GM21367 (cell line): ENCODE measurements at regions not wholly inside any gene's neighbourhood (a gene's known extent, or its start where the extent isn't known, plus 50 kb on each side); places are given as distances from the start of the nearest gene placed in this dataset.

Source experiments
- ATAC-seq: cut with Tn5 transposase; IDR thresholded peaks from one replicate; pipeline ENCODE4 v1.9.1; 2021; ENCODE audit not compliant: unreplicated experiment

GRCh38 chr15:38164507-38164906 lies 88.1 kb upstream of the SPRED1 start:
- ATAC-seq: no peak

- no peak for ATAC-seq
Observed at GRCh38 chr15:38168467-38169070, 84.1 kb upstream of the SPRED1 start.

GRCh38 chr15:38171973-38172372 lies 80.7 kb upstream of the SPRED1 start:
- ATAC-seq: no peak

GRCh38 chr15:38174691-38175090 lies 77.9 kb upstream of the SPRED1 start:
- no peak for ATAC-seq

GRCh38 chr15:38176155-38176554 lies 76.5 kb upstream of the SPRED1 start:
- peak; percentile 87 for ATAC-seq

- ATAC-seq: no peak
Observed at GRCh38 chr15:38176691-38177090, 75.9 kb upstream of the SPRED1 start.

- no peak for ATAC-seq
Observed at GRCh38 chr15:38182900-38183299, 69.7 kb upstream of the SPRED1 start.

- ATAC-seq: no peak
Observed at GRCh38 chr15:38186507-38186906, 66.1 kb upstream of the SPRED1 start.

GRCh38 chr15:38187630-38188313 lies 64.9 kb upstream of the SPRED1 start:
- no peak for ATAC-seq

- no peak for ATAC-seq
Observed at GRCh38 chr15:38189671-38190295, 62.9 kb upstream of the SPRED1 start.

GRCh38 chr15:38190501-38190900 lies 62.1 kb upstream of the SPRED1 start:
- no peak for ATAC-seq

GRCh38 chr15:38192496-38192895 lies 60.1 kb upstream of the SPRED1 start:
- no peak for ATAC-seq

- ATAC-seq: no peak
Observed at GRCh38 chr15:38193496-38193895, 59.1 kb upstream of the SPRED1 start.

- no peak for ATAC-seq
Observed at GRCh38 chr15:38195191-38195901, 57.3 kb upstream of the SPRED1 start.

GRCh38 chr15:38196076-38196475 lies 56.6 kb upstream of the SPRED1 start:
- no peak for ATAC-seq

GRCh38 chr15:38197553-38197952 lies 55.1 kb upstream of the SPRED1 start:
- no peak for ATAC-seq

GRCh38 chr15:38201714-38202113 lies 50.9 kb upstream of the SPRED1 start:
- no peak for ATAC-seq

- no peak for ATAC-seq
Observed at GRCh38 chr15:38202361-38202760, 50.3 kb upstream of the SPRED1 start.
